RWPE2 (cell line): ENCODE measurements at regions not wholly inside any gene's neighbourhood (a gene's known extent, or its start where the extent isn't known, plus 50 kb on each side); places are given as distances from the start of the nearest gene placed in this dataset.

Experiments used
- ATAC-seq: fragments of 200-7000 bp; cut with Tn5 transposase; 3 replicates; pipeline ENCODE4 v1.9.1; 2021; ENCODE audit warnings: low read depth
- DNase-seq: peaks from one replicate; pipeline ENCODE4 v3.0.0-alpha.2; 2020; ENCODE audit warnings: low spot score
- H3K27ac ChIP-seq: fragments of 450-650 bp; 2 replicates; pipeline ENCODE4 v1.5.1; 2017; ENCODE audit warnings: mild to moderate bottlenecking; ENCODE audit not compliant: poor library complexity, severe bottlenecking
- H3K27me3 ChIP-seq: fragments of 250-450 bp; sonication (Bioruptor Pico); 2 replicates; pipeline ENCODE4 v1.5.1; 2021; ENCODE audit warnings: mild to moderate bottlenecking, moderate library complexity; ENCODE audit not compliant: insufficient read depth, poor library complexity, severe bottlenecking
- H3K36me3 ChIP-seq: fragments of 250-450 bp; sonication (Bioruptor Pico); 2 replicates; pipeline ENCODE4 v1.5.1; 2020; ENCODE audit warnings: low read depth, mild to moderate bottlenecking, moderate library complexity
- H3K4me1 ChIP-seq: fragments of 250-450 bp; sonication (Bioruptor Pico); 2 replicates; pipeline ENCODE4 v1.5.1; 2021; ENCODE audit warnings: mild to moderate bottlenecking, moderate library complexity; ENCODE audit not compliant: insufficient read depth, poor library complexity, severe bottlenecking
- H3K4me3 ChIP-seq: fragments of 250-450 bp; sonication (Bioruptor Pico); 2 replicates; pipeline ENCODE4 v1.5.1; 2021; ENCODE audit warnings: mild to moderate bottlenecking, moderate library complexity; ENCODE audit not compliant: severe bottlenecking
- H3K9me3 ChIP-seq: fragments of 250-450 bp; sonication (Bioruptor Pico); 2 replicates; pipeline ENCODE4 v1.5.1; 2021; ENCODE audit warnings: mild to moderate bottlenecking, moderate library complexity; ENCODE audit not compliant: severe bottlenecking
- TF ChIP-seq, protein P1 (sequence below): fragments of 450-650 bp; IDR thresholded peaks from one replicate; pipeline ENCODE4 v1.5.1; 2017; ENCODE audit warnings: mild to moderate bottlenecking, moderate library complexity; ENCODE audit not compliant: poor library complexity, severe bottlenecking

DNA sequence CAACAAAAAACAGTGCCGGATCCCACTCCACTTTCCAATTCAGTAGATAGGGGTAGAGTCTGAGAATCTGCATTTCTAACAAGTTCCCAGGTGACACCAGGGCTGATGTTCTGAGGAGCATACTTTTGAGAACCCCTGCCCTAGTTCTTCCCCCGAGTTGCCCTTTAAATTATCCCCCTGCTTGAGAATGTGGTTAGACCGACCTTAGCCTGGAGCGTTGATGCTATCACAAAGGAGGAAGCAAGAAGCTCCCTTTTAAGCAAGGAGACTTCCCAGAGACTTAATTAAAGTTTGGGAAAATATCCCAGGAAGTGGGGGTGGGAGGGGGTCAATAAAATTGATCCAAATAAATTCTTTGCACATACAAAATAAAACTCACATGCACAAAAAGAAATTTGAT is 485.9 kb downstream of the SMARCA1 start:
- no peaks in the 10 kb centered on the region for H3K27me3 ChIP-seq
- no peak overlapping the region for H3K27ac ChIP-seq
- no peaks in the 10 kb centered on the region for H3K4me1 ChIP-seq
- no peak for DNase-seq
- TF ChIP-seq, protein P1, sequence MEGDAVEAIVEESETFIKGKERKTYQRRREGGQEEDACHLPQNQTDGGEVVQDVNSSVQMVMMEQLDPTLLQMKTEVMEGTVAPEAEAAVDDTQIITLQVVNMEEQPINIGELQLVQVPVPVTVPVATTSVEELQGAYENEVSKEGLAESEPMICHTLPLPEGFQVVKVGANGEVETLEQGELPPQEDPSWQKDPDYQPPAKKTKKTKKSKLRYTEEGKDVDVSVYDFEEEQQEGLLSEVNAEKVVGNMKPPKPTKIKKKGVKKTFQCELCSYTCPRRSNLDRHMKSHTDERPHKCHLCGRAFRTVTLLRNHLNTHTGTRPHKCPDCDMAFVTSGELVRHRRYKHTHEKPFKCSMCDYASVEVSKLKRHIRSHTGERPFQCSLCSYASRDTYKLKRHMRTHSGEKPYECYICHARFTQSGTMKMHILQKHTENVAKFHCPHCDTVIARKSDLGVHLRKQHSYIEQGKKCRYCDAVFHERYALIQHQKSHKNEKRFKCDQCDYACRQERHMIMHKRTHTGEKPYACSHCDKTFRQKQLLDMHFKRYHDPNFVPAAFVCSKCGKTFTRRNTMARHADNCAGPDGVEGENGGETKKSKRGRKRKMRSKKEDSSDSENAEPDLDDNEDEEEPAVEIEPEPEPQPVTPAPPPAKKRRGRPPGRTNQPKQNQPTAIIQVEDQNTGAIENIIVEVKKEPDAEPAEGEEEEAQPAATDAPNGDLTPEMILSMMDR: no peak
- no peak for ATAC-seq
- no peak overlapping the region for H3K4me3 ChIP-seq
- no peaks in the 10 kb centered on the region for H3K9me3 ChIP-seq
- no peaks in the 10 kb centered on the region for H3K36me3 ChIP-seq

DNA sequence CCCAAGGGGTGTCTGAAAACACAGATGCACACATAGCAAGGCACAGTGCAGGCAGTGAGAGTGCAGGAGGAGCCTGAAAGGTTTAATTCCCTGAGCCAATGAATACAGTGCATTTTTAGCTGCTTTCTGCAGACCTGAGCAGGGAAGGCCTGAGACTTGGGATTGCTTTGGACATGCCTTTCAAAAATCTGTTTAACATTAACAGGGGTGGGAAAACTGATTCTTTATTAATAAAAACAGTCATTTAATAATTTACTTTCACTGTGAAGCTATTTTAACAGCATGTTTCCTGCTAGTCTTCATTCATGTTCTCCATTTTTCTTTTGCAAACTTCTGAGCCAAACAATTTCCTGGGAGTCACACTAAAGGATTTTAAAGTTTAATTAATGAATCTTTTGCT is 488.1 kb downstream of the SMARCA1 start:
- Histone ChIP-seq H3K9me3 (no peaks in the 10 kb centered on the region), H3K4me1 (no peaks in the 10 kb centered on the region), H3K27me3 (no peaks in the 10 kb centered on the region), H3K4me3 (no peak overlapping the region), H3K36me3 (no peaks in the 10 kb centered on the region), H3K27ac (no peak overlapping the region)
- ATAC-seq (no peak), DNase-seq (no peak)
- TF ChIP-seq, protein P1: no peak

DNA sequence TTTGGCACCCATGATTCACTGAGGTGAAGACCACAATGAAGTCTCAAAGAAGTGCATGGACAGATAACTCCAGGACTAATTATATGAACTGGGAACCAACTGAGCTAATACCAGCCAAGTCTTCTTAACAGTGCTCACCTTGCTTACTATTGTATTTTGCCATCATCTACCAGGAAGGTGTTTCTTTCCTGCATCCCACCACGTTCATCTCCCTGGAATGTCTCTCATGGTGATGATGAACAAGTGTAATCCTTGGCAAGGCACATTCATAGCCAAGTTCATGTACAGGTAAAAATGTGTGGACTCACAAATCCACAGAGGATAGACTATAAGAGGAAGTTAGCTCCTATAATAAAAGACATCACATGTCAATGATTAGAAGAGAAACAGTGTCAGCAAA is 489.1 kb downstream of the SMARCA1 start:
- Histone ChIP-seq H3K27ac (no peak overlapping the region), H3K27me3 (no peaks in the 10 kb centered on the region), H3K9me3 (no peaks in the 10 kb centered on the region), H3K4me1 (no peaks in the 10 kb centered on the region), H3K36me3 (no peaks in the 10 kb centered on the region), H3K4me3 (no peak overlapping the region)
- TF ChIP-seq, protein P1: no peak
- ATAC-seq (no peak), DNase-seq (no peak)

DNA sequence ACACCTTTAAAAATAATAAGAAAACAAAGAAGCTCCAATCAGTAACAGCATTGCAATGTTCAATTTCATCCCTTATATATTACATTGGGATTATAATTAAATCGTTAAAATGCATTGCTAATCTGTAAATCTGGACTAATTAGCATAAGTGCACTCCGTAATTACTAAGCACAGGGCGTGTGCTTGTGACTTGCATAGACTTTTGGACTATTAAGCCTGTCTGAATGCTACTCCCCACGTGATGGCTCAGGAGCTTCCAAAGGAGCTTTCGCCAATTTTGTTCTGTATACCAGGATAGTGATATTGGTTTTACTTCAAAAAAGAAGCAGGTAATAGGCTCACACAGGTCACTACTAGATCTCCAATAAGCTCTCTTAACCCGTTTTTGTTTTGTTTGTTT is 497.1 kb downstream of the SMARCA1 start:
- no peaks in the 10 kb centered on the region for H3K27me3 ChIP-seq
- TF ChIP-seq, protein P1: no peak

DNA sequence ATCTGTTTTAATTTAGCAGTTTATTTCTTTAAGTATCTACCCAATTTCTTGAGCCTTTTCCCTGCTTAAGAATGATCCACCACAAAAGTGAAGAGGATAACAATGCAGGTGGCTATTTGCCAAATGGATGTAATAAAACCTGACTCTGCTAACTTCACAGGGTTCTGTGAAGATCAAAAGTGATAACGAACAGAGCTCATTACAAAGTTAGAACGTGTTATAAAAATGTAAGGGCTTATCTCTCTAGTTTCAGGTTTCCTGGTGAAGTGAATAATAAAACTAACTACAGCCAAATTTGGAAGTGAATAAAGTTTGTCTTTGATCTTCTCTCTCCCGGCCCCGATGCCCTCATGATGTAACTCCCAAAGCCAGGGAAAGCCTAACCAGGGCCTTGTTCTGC is 497.9 kb downstream of the SMARCA1 start:
- DNase-seq (no peak), ATAC-seq (no peak)
- TF ChIP-seq, protein P1: no peak
- no peaks in the 10 kb centered on the region for H3K4me1 ChIP-seq
- H3K36me3 ChIP-seq: no peaks in the 10 kb centered on the region
- no peak overlapping the region for H3K4me3 ChIP-seq
- no peaks in the 10 kb centered on the region for H3K9me3 ChIP-seq
- H3K27ac ChIP-seq: no peak overlapping the region
- no peaks in the 10 kb centered on the region for H3K27me3 ChIP-seq

More for the DNA sequence above, 497.1 kb downstream of the SMARCA1 start:
- Histone ChIP-seq H3K36me3 (no peaks in the 10 kb centered on the region), H3K9me3 (no peaks in the 10 kb centered on the region), H3K27ac (no peak overlapping the region), H3K4me3 (no peak overlapping the region), H3K4me1 (no peaks in the 10 kb centered on the region)
- DNase-seq: no peak
- no peak for ATAC-seq
